Bone marrow (tissue), 2 donors: ENCODE measurements at regions not wholly inside any gene's neighbourhood (a gene's known extent, or its start where the extent isn't known, plus 50 kb on each side); places are given as distances from the start of the nearest gene placed in this dataset.

Experiments used
- DNase-seq, 2 donors: peaks; one replicate each; lab custom pipeline; 2025; lab: John Stamatoyannopoulos, UW

DNA sequence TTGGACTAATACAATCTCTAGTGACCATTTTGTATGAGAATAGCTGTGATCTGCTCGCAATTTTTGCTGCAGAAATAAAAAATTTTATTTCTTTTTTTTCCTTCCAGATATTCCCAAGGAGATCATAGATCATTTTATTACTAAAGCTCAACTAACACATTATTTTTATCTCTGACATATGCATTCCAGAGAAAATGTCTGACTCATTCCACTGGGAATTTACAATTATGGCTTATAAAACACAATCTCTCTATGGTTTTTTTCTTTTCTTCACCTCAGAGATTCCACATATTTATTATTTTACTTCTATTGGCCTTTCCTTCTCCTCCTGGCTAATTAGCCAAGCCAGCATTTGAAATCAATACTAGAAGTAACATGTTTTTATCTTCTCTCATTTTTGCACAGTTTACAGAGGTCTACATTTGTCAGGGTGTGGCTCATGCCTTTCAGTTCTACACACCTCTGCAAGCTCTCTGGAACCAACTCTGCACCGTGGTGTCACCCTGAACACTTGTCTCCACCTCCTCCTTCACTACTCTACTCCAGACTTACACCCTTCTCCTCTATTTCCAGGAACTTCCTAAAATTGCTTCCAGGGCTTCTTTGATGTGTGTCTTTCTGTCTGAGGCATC lies 59.8 kb upstream of the GPM6A start:
- no peak for DNase-seq

DNA sequence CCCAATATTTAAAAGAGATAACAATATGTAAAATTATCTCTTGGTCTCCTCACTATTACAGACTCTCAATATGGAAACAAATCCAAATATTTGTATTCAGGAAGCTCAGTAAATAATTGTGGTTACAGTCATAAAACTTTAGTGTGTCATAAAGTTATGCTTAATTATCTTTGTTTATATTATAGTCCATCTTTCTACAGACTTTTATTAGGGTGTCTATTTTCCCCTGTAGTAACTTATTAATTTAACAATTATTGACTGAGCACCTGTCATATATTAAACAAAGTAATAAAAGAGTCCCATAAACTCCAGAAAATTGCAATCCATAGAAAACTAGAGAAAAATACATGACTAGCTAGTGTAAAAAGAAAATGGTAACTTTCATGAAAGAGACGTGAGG lies 61.6 kb upstream of the GPM6A start:
- no peak for DNase-seq

- no peak for DNase-seq
Observed at GRCh38 chr4:175874306-175874705, 62.2 kb upstream of the GPM6A start.

- no peak for DNase-seq
Observed at GRCh38 chr4:175875993-175876771, 64.1 kb upstream of the GPM6A start.

- no peak for DNase-seq
Observed at GRCh38 chr4:175882891-175883290, 70.8 kb upstream of the GPM6A start.

DNA sequence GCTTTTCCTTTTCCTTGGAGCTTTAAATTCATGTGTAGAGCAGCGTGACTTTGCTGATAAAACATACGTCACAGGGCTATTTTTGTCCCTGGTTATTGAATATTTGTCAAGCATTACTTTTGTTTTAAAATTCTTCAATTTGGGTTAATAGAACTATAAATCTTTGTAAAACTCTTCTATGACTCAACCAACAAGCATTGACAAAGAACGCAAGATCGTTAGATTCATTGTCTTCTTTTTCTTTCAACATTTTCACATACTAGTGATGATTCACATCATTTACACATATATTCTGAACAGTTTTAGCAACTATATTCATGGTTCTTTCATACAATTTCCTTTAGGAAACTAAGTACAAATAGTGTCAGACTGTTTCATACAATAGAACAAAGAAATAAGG lies 72.0 kb upstream of the GPM6A start:
- no peak for DNase-seq

GRCh38 chr4:175891231-175891630 lies 79.2 kb upstream of the GPM6A start:
- DNase-seq = no peak

GRCh38 chr4:175891851-175892250 lies 79.8 kb upstream of the GPM6A start:
- no peak for DNase-seq

GRCh38 chr4:175905925-175906324 lies 93.9 kb upstream of the GPM6A start:
- no peak for DNase-seq

GRCh38 chr4:175906384-175906783 lies 94.3 kb upstream of the GPM6A start:
- no peak for DNase-seq

DNA sequence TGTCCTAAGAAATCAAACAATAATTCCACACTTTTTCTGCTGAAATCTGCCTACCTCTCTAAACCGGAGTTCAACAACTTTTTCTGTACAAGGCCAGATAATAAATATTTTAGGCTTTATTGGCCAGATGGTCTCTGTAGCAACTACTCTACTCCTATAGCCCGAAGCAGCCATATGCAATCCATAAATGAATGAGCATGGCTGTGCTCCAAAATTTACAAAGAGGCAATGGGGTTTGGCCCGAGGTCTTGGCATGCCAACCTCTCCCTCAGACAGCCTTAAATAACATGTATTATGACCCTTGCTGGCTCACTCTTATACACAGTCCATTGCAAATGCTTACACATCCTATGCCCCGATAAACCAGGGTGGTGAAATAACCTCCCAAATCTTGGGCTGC lies 98.6 kb upstream of the GPM6A start:
- DNase-seq = no peak

DNA sequence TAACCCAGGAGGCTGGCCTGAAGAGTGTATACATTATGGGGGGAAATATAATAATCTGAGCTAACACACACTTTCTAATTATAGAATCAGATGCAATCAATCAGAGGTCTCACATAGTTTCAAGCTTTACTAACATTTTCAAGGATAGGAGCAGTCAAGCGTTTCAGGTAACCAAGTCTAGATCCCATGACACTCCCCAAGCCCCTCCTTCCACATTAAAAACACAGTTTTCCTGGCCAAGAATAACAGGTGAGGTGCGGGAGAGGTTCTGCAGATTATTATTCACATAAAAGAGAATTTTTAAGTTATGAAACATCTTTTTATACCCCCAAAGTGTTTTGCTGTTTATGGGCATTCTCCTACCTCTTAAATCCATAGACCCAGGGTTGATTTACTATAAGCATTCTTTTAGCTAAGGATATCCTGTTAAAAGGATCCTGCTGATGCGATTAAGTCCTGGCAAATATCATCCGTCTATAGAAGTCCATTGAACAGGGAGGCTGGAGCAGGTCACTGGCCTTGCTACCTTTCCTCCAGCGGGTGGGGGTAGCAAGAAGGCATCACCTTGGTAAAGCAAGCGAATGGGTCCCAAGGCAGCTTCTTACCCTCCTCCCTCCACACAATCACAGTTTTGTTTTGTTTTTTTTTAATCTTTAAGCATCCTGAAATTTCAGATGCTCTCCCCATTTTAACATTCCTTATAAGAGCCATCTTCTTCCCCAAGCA lies 104.7 kb upstream of the GPM6A start:
- DNase-seq = no peak

- no peak for DNase-seq
Observed at GRCh38 chr4:175927121-175927520, 115.1 kb upstream of the GPM6A start.

DNA sequence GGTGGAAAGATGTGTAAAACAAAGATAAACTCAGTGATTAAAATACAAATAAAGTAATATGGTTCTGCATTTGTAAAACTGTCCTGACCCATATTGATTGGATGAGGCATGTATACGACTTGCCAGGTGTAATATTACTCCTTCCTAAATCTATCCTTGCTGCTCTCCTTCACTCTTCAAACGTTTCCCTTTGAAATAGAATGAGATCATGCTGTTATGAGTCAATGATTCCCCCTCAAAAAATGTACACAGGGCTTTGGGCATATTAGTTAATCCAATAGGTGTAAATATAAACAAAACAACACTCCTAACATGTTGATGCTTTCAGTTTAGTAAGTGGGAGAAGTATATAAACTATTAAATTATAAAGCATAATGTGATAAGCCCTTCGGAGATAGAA lies 117.4 kb upstream of the GPM6A start:
- DNase-seq = no peak

DNA sequence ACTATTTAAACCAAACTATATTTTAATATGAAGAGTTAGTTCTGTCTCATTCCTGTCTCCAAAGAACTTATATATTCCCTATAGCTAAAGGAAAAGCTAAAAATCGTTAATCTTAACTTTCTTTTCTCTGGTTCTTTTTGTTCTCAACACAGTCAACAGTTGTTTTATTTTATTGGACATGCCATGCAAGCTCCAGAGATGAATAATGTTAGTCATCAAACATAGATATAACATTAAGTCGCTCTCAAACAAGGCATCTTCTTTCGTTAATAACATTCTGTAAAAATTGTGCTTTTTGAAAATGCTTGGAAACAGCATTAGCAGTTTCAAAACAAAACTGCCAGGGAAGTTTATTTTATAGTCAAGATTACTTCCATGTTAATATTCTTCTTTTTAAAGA lies 117.9 kb upstream of the GPM6A start:
- DNase-seq = no peak

DNA sequence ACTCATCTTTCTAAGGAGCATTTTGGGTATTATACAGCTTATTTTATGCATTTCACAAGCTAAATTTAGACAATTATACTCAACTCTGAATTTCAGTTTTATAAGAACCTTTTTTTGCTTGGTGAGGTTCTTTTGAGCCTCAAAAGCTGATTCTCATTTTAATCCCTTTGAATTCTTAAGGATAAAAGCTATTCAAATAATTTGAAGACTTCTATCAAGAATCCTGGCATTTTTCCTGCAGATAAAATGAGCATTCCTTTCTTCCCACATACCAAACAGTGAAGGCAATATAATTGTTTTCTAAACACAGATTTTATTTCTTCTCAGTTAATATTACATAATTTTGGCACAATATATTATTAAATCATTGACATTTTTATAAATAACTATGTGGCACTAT lies 118.4 kb upstream of the GPM6A start:
- no peak for DNase-seq

GRCh38 chr4:175932116-175932515 lies 120.1 kb upstream of the GPM6A start:
- no peak for DNase-seq

DNA sequence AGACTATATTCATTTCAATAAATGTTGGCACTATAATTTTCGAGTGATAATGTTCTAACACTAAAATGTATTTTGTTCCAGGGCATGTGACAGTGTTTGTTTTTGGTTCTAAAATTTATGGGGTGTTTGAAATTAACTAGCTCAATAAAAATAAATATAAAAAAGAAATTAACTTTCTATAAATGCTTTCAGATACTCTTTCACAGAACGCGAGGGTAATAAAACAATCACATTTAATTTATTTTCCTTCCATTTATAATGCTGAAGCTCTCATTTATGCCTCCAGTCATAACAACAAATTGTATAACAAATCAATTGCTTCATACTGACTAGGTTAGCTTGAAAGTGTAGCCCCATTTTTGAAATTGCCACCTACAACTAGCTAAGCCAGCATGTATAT lies 122.4 kb upstream of the GPM6A start:
- DNase-seq = no peak

- no peak for DNase-seq
Observed at GRCh38 chr4:175935016-175935661, 123.1 kb upstream of the GPM6A start.

DNA sequence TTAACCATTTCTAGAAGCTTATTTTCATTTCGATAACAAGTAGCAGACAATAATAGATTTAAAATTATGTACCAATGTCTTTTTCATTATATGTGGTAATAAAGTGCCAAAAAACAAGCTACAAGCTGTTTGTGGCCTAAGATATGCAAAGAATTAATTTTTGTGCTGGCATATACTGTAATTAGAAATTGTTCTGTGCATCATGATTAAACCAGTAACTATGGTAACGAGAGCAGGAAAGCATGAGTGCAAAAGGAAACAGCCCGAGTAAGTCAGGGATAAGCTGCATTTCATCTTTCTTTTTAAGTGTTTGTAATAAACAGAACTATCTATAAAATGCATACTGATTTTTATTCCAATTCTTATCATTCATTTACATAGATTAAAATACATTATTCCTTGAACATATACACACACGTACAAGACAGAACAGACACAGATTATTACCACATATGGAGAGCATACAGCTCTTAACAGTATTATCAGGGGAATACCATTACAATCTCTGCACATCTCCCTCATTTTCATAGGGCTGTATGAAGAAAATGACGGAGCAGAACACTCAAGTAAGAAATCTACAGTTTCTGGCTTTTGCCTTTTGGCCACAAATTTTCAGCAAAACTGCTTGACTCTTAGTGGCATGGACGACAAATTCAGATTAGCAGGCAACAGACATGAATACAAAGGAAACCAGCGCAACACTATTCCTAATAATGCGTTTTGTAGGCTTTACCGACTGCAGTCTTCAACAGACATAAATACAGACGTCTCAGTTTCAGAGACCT lies 121.3 kb upstream of the WDR17 start:
- DNase-seq = no peak

- DNase-seq = peak in 1 of 2 donors; percentile 46
Observed at GRCh38 chr4:175946472-175947116, 119.0 kb upstream of the WDR17 start.
